GM23338 (cell line): ENCODE measurements at regions not wholly inside any gene's neighbourhood (a gene's known extent, or its start where the extent isn't known, plus 50 kb on each side); places are given as distances from the start of the nearest gene placed in this dataset.
A peak's percentile ranks its signal among the peaks of the same experiment; 100 is the strongest.

Source experiments
- ATAC-seq: fragments of 200-7000 bp; cut with Tn5 transposase; 3 replicates; pipeline ENCODE4 v1.9.1; 2020
- DNase-seq: peaks from one replicate; pipeline ENCODE4 v3.0.0-alpha.2; 2015; ENCODE audit warnings: low spot score
- H2AFZ ChIP-seq: fragments of 200-600 bp; sonication (generic); 2 replicates; pipeline ENCODE4 v1.8.0; 2016; ENCODE audit warnings: antibody characterized with exemption, mild to moderate bottlenecking, moderate library complexity
- H3F3A ChIP-seq: fragments of 200-600 bp; sonication (generic); replicated peaks from 2 replicates; pipeline ENCODE4 v1.8.0; 2017; ENCODE audit warnings: antibody characterized with exemption, mixed run types, low read depth
- H3K27ac ChIP-seq: fragments of 200-600 bp; sonication (generic); 2 replicates; pipeline ENCODE4 v1.6.1; 2016; ENCODE audit warnings: low read depth
- H3K27me3 ChIP-seq: fragments of 200-600 bp; sonication (generic); 2 replicates; pipeline ENCODE4 v1.8.0; 2016; ENCODE audit warnings: mild to moderate bottlenecking, mixed run types, moderate library complexity; ENCODE audit not compliant: insufficient read depth
- H3K36me3 ChIP-seq: fragments of 200-600 bp; sonication (generic); 2 replicates; pipeline ENCODE4 v1.8.0; 2016; ENCODE audit warnings: mild to moderate bottlenecking; ENCODE audit not compliant: insufficient read depth
- H3K4me1 ChIP-seq: fragments of 200-600 bp; sonication (generic); 2 replicates; pipeline ENCODE4 v1.8.0; 2016; ENCODE audit warnings: mild to moderate bottlenecking, moderate library complexity; ENCODE audit not compliant: insufficient read depth
- H3K4me2 ChIP-seq: fragments of 200-600 bp; sonication (generic); 2 replicates; pipeline ENCODE4 v1.7.1; 2017; ENCODE audit warnings: mixed run types
- H3K4me3 ChIP-seq: fragments of 200-600 bp; sonication (generic); 2 replicates; pipeline ENCODE4 v1.6.1; 2016; ENCODE audit warnings: mixed run types
- H3K79me2 ChIP-seq: fragments of 200-600 bp; sonication (generic); replicated peaks from 2 replicates; pipeline ENCODE4 v1.8.0; 2017; ENCODE audit warnings: mild to moderate bottlenecking; ENCODE audit not compliant: insufficient read depth
- H3K9me2 ChIP-seq: fragments of 200-600 bp; sonication (generic); 2 replicates; pipeline ENCODE4 v1.8.0; 2017; ENCODE audit not compliant: insufficient read depth
- H4K20me1 ChIP-seq: fragments of 200-600 bp; sonication (generic); replicated peaks from 2 replicates; pipeline ENCODE4 v1.8.0; 2017; ENCODE audit warnings: mild to moderate bottlenecking; ENCODE audit not compliant: insufficient read depth
- H3K27ac Mint-ChIP-seq: 2 replicates; pipeline ENCODE4 v1.8.0; 2020; ENCODE audit warnings: inconsistent platforms, mild to moderate bottlenecking, moderate library complexity, mixed read lengths
- H3K27me3 Mint-ChIP-seq: 3 replicates; pipeline ENCODE4 v1.8.0; 2022; ENCODE audit warnings: low read depth, mild to moderate bottlenecking, moderate library complexity, mixed read lengths, inconsistent platforms; ENCODE audit not compliant: insufficient read depth, poor library complexity
- H3K36me3 Mint-ChIP-seq: 3 replicates; pipeline ENCODE4 v1.8.0; 2021; ENCODE audit warnings: low read depth, mild to moderate bottlenecking, inconsistent platforms, moderate library complexity, mixed read lengths
- H3K4me1 Mint-ChIP-seq: 3 replicates; pipeline ENCODE4 v1.8.0; 2020; ENCODE audit warnings: mild to moderate bottlenecking, inconsistent platforms, mixed read lengths
- H3K4me3 Mint-ChIP-seq: 3 replicates; pipeline ENCODE4 v1.8.0; 2021; ENCODE audit warnings: moderate library complexity, mild to moderate bottlenecking, inconsistent platforms, mixed read lengths
- H3K9me3 Mint-ChIP-seq: 3 replicates; pipeline ENCODE4 v1.8.0; 2020; ENCODE audit warnings: moderate library complexity, mild to moderate bottlenecking, inconsistent platforms, mixed read lengths
- CTCF ChIP-seq, 2 experiments: fragments of 200-600 bp in 1 of 2; sonication (generic) in 1 of 2; conservative IDR thresholded peaks; 2 replicates each; pipeline versions ENCODE4 v1.5.1 to v1.6.1; 2016 to 2017; ENCODE audit warnings: antibody characterized with exemption in 2 of 2, low read depth in 2 of 2, mild to moderate bottlenecking in 2 of 2, moderate library complexity in 1 of 2
- EZH2 ChIP-seq: fragments of 200-600 bp; sonication (generic); IDR thresholded peaks from one replicate; pipeline ENCODE4 v1.8.0; 2017; ENCODE audit warnings: antibody characterized with exemption, mild to moderate bottlenecking, low read depth; ENCODE audit not compliant: unreplicated experiment
- EZH2phosphoT487 ChIP-seq: fragments of 200-600 bp; sonication (generic); IDR thresholded peaks from one replicate; pipeline ENCODE4 v1.8.1; 2018; ENCODE audit warnings: antibody characterized with exemption; ENCODE audit not compliant: unreplicated experiment
- TF ChIP-seq, protein P1 (sequence below): IDR thresholded peaks from 2 replicates; pipeline ENCODE4 v1.6.1; 2016; ENCODE audit warnings: antibody characterized with exemption
- TF ChIP-seq, protein P2 (sequence below): fragments of 250-450 bp; sonication (Bioruptor Pico); IDR thresholded peaks from 2 replicates; pipeline ENCODE4 v1.5.0; 2020; ENCODE audit warnings: mild to moderate bottlenecking, moderate library complexity

DNA sequence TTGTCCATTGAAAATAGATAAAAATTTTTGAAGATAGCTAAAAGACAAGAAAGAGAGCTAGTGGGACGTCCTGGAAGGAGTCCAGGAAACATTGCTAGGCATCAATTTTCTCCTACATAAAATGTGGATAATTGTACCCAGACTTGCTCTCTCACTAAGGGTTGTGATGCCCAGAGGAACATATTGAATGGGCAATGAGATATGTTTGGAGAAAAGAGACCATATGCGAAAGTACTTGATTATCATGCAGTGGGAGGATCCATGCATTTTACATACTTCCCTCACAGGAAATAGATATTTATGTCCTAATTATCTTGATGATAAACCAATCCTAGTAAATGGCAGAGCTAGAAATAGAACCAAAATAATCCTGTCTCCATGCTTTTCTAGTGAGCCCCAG is 108.4 kb upstream of the TNR start (continued):
- no peak for TF ChIP-seq CTCF (conservative IDR thresholded peaks at IDR 0.05; ENCODE audit: low read depth in 2 of 2)

DNA sequence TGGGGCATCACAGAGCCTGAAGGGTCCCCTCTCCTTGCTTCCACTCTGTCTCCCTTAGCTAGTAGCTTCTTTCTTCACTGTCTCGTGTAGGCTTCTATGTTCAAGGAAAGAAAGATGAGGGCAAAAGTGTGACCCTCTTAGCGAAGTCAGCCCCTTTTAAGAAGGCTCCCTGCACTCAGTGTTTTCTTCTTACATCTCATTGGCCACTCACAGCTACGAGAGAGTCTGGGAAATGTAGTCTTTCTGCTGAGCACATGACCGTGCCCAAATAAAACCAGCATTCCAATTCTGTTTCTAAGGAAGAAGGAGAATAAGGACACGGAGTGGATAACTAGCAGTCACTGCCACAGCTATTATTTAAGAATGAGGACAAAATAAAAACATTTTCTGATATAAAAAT is 104.9 kb upstream of the TNR start:
- TF ChIP-seq EZH2phosphoT487, result no peak
- TF ChIP-seq, protein P1, sequence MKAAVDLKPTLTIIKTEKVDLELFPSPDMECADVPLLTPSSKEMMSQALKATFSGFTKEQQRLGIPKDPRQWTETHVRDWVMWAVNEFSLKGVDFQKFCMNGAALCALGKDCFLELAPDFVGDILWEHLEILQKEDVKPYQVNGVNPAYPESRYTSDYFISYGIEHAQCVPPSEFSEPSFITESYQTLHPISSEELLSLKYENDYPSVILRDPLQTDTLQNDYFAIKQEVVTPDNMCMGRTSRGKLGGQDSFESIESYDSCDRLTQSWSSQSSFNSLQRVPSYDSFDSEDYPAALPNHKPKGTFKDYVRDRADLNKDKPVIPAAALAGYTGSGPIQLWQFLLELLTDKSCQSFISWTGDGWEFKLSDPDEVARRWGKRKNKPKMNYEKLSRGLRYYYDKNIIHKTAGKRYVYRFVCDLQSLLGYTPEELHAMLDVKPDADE, result 0 out of 2 replicates have a peak, but pooled peaks have one; percentile 35
- no peaks in the 10 kb centered on the region for H3K27me3 ChIP-seq
- Mint-ChIP-seq H3K27ac (no peak overlapping the region), H3K9me3 (no peaks in the 10 kb centered on the region), H3K4me1 (peaks cover 22% of the 10 kb centered on the region), H3K27me3 (no peaks in the 10 kb centered on the region), H3K36me3 (no peaks in the 10 kb centered on the region), H3K4me3 (0 out of 3 replicates have a peak overlapping the region, but pooled peaks have one; percentile 16)
- no peaks in the 10 kb centered on the region for H3K4me1 ChIP-seq
- no peaks in the 10 kb centered on the region for H3K79me2 ChIP-seq
- no peaks in the 10 kb centered on the region; the same call in 1 of the 2 replicates for H3K9me2 ChIP-seq
- H3F3A ChIP-seq, result no peaks in the 10 kb centered on the region
- ATAC-seq, result peak; percentile 93
- DNase-seq, result peak; percentile 65
- H3K27ac ChIP-seq, result no peak overlapping the region
- no peak overlapping the region for H3K4me3 ChIP-seq
- H2AFZ ChIP-seq, result peak overlapping the region; percentile 24; the same call in 1 of the 2 replicates
- no peaks in the 10 kb centered on the region for H3K36me3 ChIP-seq
- no peaks in the 10 kb centered on the region for H4K20me1 ChIP-seq
- H3K4me2 ChIP-seq, result no peak overlapping the region

- H3K27ac Mint-ChIP-seq, result no peak overlapping the region
- peaks cover 2% of the 10 kb centered on the region for H3K27me3 Mint-ChIP-seq
- no peaks in the 10 kb centered on the region for H3K9me3 Mint-ChIP-seq
- Histone ChIP-seq H3F3A (no peaks in the 10 kb centered on the region), H2AFZ (peak overlapping the region; percentile 11; the same call in 1 of the 2 replicates), H3K4me2 (no peak overlapping the region), H3K4me3 (no peak overlapping the region), H3K9me2 (no peaks in the 10 kb centered on the region; the same call in 1 of the 2 replicates), H3K36me3 (no peaks in the 10 kb centered on the region), H3K4me1 (no peaks in the 10 kb centered on the region; the same call in 1 of the 2 replicates), H3K27me3 (no peaks in the 10 kb centered on the region), H3K79me2 (no peaks in the 10 kb centered on the region), H3K27ac (no peak overlapping the region), H4K20me1 (no peaks in the 10 kb centered on the region)
- H3K4me1 Mint-ChIP-seq, result peaks cover 34% of the 10 kb centered on the region
- H3K4me3 Mint-ChIP-seq, result no peak overlapping the region
- DNase-seq, result no peak
- no peaks in the 10 kb centered on the region for H3K36me3 Mint-ChIP-seq
- ATAC-seq, result no peak
- TF ChIP-seq, protein P2, sequence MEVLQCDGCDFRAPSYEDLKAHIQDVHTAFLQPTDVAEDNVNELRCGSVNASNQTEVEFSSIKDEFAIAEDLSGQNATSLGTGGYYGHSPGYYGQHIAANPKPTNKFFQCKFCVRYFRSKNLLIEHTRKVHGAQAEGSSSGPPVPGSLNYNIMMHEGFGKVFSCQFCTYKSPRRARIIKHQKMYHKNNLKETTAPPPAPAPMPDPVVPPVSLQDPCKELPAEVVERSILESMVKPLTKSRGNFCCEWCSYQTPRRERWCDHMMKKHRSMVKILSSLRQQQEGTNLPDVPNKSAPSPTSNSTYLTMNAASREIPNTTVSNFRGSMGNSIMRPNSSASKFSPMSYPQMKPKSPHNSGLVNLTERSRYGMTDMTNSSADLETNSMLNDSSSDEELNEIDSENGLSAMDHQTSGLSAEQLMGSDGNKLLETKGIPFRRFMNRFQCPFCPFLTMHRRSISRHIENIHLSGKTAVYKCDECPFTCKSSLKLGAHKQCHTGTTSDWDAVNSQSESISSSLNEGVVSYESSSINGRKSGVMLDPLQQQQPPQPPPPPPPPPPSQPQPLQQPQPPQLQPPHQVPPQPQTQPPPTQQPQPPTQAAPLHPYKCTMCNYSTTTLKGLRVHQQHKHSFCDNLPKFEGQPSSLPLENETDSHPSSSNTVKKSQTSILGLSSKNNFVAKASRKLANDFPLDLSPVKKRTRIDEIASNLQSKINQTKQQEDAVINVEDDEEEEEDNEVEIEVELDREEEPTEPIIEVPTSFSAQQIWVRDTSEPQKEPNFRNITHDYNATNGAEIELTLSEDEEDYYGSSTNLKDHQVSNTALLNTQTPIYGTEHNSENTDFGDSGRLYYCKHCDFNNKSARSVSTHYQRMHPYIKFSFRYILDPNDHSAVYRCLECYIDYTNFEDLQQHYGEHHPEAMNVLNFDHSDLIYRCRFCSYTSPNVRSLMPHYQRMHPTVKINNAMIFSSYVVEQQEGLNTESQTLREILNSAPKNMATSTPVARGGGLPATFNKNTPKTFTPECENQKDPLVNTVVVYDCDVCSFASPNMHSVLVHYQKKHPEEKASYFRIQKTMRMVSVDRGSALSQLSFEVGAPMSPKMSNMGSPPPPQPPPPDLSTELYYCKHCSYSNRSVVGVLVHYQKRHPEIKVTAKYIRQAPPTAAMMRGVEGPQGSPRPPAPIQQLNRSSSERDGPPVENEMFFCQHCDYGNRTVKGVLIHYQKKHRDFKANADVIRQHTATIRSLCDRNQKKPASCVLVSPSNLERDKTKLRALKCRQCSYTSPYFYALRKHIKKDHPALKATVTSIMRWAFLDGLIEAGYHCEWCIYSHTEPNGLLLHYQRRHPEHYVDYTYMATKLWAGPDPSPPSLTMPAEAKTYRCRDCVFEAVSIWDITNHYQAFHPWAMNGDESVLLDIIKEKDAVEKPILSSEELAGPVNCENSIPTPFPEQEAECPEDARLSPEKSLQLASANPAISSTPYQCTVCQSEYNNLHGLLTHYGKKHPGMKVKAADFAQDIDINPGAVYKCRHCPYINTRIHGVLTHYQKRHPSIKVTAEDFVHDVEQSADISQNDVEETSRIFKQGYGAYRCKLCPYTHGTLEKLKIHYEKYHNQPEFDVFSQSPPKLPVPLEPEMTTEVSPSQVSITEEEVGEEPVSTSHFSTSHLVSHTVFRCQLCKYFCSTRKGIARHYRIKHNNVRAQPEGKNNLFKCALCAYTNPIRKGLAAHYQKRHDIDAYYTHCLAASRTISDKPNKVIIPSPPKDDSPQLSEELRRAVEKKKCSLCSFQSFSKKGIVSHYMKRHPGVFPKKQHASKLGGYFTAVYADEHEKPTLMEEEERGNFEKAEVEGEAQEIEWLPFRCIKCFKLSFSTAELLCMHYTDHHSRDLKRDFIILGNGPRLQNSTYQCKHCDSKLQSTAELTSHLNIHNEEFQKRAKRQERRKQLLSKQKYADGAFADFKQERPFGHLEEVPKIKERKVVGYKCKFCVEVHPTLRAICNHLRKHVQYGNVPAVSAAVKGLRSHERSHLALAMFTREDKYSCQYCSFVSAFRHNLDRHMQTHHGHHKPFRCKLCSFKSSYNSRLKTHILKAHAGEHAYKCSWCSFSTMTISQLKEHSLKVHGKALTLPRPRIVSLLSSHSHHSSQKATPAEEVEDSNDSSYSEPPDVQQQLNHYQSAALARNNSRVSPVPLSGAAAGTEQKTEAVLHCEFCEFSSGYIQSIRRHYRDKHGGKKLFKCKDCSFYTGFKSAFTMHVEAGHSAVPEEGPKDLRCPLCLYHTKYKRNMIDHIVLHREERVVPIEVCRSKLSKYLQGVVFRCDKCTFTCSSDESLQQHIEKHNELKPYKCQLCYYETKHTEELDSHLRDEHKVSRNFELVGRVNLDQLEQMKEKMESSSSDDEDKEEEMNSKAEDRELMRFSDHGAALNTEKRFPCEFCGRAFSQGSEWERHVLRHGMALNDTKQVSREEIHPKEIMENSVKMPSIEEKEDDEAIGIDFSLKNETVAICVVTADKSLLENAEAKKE (CRISPR knock-in tag), result no peak
- TF ChIP-seq CTCF (conservative IDR thresholded peaks at IDR 0.05; ENCODE audit: low read depth in 2 of 2), result no peak
- TF ChIP-seq EZH2, result no peak
Observed at GRCh38 chr1:175845985-175846384, 102.6 kb upstream of the TNR start.
